ENCODE measurements at regions not wholly inside any gene's neighbourhood (a gene's known extent, or its start where the extent isn't known, plus 50 kb on each side); places are given as distances from the start of the nearest gene placed in this dataset.

DNA sequence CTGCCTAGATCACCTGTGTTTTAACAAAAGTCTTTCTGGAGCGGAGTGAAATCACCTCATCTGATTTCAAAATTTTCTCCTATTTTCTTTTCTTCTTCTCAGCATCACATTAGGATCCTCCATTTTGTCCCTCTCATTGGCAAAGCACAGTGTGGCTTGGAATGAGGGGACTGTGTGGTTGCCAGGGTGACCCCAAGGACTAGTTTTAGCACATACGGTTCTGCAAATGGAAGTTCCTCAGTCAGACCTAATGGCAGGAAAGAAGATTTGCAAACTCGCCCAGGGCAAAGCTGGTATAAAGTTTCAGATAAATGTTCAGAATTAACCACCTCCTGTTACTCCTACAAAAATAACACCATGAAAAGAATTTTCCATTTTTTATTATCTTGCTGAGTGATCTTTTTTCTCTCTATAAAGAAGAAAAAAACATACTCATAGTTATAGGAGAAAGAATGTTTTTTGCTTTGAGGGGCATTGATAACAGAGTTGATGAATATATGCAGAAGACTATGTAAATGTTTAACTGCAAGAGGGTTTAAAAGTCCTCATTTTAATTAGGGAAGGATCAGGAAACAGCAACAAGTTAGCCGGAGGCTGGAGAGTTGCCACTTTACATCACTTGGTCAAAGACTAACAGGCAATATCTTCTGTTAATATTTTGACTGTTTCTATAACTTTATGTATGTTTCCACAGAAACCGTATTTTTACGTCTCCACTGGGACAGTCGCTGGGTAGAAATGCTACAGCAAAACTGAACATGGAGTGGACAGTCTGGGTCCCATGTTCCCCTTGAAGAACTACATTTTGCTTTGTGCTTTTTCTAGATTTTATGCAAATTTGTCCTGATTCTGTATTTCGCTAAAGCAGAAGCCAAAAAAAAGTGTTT lies 257.8 kb downstream of the NR2F1-AS1 start:
- DNase-seq (ENCODE audit: low spot score), result no peak

DNA sequence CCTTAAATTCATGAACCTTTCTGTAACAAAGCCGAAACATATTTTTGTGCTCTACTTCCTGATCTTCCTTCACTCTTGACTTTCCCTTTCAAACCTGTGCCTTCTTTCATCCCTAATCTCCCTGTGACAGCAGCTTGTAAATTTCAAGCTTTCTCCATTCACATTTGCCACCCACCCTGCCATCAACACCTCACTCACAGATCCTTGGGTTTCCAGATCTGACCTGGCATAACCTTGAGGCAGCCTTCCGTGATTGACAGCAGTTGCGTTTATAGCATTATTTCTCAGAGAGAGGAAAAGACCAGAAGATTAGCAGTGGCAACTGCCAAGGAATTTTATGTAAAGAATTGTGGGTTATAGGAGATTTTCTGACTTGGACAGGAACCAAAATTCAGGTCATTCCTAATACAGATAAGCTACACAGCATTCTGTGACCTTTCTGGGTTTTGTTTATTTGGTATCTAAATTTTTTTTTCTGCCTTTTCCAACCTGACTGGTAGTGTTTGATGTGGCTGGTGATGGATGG lies 260.0 kb downstream of the NR2F1-AS1 start:
- intact Hi-C loops (cut with DNase I), result no loop called here

More for the DNA sequence above, 257.8 kb downstream of the NR2F1-AS1 start:
- intact Hi-C loops (cut with DNase I), result no loop called here

GRCh38 chr5:93313672-93314071 lies 267.3 kb downstream of the NR2F1-AS1 start:
- intact Hi-C loops (cut with DNase I), result no loop called here
- no peak for DNase-seq (ENCODE audit: low spot score)

More for the DNA sequence above, 260.0 kb downstream of the NR2F1-AS1 start:
- DNase-seq (ENCODE audit: low spot score), result no peak

GRCh38 chr5:93311881-93312280 lies 269.1 kb downstream of the NR2F1-AS1 start:
- intact Hi-C loops (cut with DNase I), result no loop called here
- no peak for DNase-seq (ENCODE audit: low spot score)

DNA sequence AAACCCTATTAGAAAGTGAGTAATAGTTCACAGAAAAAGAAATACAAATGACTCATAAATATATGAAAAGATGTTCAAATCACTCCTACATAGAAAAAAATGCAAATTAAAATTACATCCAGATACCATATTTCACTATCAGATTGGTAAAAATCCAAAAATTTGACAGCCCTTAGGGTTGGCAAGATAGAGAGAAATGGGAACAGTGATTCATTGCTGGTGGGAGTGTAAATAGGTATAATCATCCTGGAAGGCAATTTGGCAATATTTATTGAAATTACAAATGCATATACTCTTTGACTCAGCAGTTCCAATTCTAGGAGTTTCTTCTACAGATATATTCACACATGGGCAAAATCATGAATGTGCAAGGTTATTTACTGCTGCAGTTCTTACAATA lies 273.5 kb downstream of the NR2F1-AS1 start:
- intact Hi-C loops (cut with DNase I), result no loop called here
- no peak for DNase-seq (ENCODE audit: low spot score)

GRCh38 chr5:93305984-93306383 lies 275.0 kb downstream of the NR2F1-AS1 start:
- DNase-seq (ENCODE audit: low spot score), result no peak
- intact Hi-C loops (cut with DNase I), result no loop called here

- DNase-seq (ENCODE audit: low spot score), result no peak
- intact Hi-C loops (cut with DNase I), result no loop called here
Measured at GRCh38 chr5:93304456-93305250, 276.4 kb downstream of the NR2F1-AS1 start.

GRCh38 chr5:93303291-93303691 lies 277.7 kb downstream of the NR2F1-AS1 start:
- intact Hi-C loops (cut with DNase I), result no loop called here
- DNase-seq (ENCODE audit: low spot score), result no peak

- intact Hi-C loops (cut with DNase I), result no loop called here
- no peak for DNase-seq (ENCODE audit: low spot score)
Measured at GRCh38 chr5:93302711-93303110, 278.3 kb downstream of the NR2F1-AS1 start.

DNA sequence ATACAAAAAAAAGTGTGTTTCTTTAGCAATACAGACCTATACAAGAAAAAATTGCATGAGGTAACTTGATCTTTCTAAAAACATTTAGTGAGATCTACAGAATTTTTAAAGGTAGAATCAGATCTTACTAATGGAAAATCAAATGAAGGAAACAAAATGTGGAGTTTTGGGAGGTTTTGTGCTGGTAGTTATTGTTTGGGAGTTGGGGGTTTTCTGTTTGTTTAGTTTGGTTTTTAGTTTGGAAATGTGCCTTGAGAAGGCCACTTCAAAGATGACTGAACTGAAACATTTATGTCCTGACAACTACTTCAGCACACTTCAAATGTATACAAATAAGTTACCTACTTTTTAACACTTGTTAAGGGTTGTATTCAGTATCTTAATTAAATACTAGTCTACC lies 280.1 kb downstream of the NR2F1-AS1 start:
- no peak for DNase-seq (ENCODE audit: low spot score)
- intact Hi-C loops (cut with DNase I), result no loop called here

- DNase-seq (ENCODE audit: low spot score), result no peak
- intact Hi-C loops (cut with DNase I), result no loop called here
Measured at GRCh38 chr5:93300309-93300923, 280.6 kb downstream of the NR2F1-AS1 start.

- intact Hi-C loops (cut with DNase I), result no loop called here
- DNase-seq (ENCODE audit: low spot score), result no peak
Measured at GRCh38 chr5:93299681-93300308, 281.2 kb downstream of the NR2F1-AS1 start.

DNA sequence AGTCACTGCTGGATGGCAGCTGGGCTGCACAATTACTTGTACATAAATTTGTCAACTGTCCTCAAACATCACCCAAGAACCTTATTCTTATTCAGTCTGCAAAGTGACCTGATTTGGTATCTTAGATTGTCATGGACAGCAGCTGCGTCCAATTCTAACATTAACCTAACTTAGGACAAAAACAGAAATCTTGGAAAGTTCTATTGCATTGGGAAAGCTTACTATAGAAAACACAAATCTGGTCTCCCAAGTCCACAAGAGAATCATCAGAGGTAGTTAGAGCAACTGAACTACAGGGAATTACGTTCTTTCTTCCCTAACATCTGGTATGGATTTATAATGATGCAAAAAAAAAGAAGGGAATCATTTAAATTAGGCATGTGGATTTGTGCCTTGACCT lies 283.9 kb downstream of the NR2F1-AS1 start:
- no peak for DNase-seq (ENCODE audit: low spot score)
- intact Hi-C loops (cut with DNase I), result no loop called here

GRCh38 chr5:93296338-93296737 lies 284.7 kb downstream of the NR2F1-AS1 start:
- intact Hi-C loops (cut with DNase I), result no loop called here
- DNase-seq (ENCODE audit: low spot score), result no peak

DNA sequence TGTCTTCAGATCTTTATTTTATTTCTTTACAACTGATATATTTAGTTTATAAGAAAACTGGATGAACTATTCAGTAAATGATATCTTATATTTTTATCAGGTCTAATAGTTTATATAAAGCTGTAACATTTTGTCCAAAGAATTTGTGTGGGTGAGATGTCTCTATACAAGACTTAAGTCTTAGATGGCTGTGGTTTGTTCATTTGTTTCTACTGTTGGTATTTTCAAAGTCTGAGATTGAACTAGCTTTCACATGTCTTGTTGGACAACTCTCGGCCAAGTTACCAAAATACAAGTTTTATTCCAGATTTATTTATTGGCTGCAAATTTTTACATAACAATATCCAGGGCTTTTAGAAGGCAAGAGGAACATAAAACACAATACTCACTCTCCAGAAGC lies 286.0 kb downstream of the NR2F1-AS1 start:
- no peak for DNase-seq (ENCODE audit: low spot score)
- intact Hi-C loops (cut with DNase I), result no loop called here

DNA sequence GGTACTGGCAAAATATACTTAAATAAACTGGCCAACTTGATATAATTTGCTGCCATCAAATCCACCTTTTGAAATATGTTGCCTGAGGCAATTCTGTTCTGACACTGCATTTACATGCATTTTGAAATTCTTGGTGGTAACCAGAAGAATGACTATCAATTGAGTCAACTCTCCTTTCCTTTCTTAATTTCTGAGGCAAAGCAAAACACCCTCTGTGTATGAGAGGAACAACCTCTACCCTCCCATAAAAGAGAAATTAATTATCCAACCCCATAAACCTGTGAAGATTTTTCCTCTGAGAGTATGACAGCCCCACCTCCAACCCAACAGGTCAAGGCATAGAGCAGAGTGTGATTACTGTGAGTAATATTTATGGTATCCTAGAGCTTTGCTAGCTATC lies 286.8 kb downstream of the NR2F1-AS1 start:
- intact Hi-C loops (cut with DNase I), result no loop called here
- no peak for DNase-seq (ENCODE audit: low spot score)

DNA sequence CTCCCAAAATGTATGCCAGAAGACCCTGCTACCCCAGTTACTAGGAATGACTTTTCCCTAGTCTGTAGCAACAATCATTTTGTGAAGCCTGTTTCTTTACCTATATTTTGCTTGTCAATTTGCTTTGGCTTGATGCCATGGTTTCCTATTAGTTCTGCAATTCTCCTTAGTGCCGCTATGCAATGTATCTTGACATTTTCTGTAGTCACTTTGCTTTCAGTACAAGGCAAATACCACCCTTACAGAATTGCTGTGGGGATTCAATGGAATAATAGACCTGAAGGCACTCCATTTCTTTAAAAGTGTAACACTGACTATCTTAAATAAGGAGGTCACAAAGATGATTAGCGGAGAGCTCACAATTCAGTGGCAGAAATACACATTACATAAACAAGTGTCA lies 291.1 kb downstream of the NR2F1-AS1 start:
- no peak for DNase-seq (ENCODE audit: low spot score)
- intact Hi-C loops (cut with DNase I), result no loop called here

DNA sequence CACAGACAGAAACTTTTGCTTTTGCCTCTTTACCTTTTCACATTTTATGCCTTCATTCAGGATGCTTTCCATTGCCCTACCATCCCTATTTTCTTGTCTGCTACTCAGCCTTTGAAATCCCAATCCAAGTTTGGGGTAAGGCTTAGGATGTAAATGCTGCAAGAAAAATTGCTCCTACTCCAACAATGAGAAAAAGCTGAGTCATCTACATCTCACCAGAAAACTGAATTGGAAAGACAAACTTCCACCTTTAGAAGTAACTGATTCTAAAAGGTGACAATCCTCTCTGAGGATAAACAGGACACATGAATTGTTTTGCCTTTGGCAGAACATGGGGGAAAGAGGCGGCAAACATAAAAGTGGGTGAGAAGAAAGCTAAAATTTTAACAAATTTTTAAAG lies 295.6 kb downstream of the NR2F1-AS1 start:
- intact Hi-C loops (cut with DNase I), result no loop called here
- no peak for DNase-seq (ENCODE audit: low spot score)

GRCh38 chr5:93281980-93282772 lies 298.8 kb downstream of the NR2F1-AS1 start:
- no peak for DNase-seq (ENCODE audit: low spot score)
- intact Hi-C loops (cut with DNase I), result no loop called here
